ENCODE measurements at regions not wholly inside any gene's neighbourhood (a gene's known extent, or its start where the extent isn't known, plus 50 kb on each side); places are given as distances from the start of the nearest gene placed in this dataset.

DNA sequence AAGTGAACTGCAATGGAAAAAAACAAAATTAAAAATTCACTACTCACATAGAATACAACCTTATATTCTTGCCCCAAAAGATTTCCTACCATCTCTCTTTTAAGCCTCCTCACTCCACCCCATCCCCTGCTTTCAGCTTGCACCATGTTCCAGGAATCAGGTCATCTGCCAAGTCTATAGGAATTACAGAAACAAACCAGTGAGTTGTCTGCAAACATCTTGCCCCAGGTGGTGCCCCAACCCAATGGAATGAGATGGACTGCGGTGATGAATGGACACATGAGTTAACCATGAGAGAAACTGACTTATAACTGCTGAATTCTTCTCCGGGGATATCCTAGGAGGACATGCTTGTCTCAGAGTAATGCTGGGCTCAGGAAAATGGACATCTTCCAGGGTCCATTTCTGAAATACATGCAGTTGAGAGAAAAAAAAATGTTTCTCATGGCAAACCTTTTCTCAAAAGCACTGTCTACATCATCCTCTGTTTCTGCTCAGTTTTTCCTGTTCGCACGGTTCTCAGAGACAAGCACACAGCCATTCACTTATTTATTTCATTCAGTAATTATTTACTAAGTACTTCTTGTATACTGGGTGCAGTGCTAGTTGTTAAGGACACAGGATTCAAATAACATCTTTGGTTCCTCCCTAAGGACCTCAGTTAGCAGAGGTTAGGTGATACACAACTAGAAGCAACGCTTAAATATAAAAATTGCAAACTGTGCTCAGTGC lies 350.0 kb downstream of the RND3 start:
- TF ChIP-seq, protein P1, sequence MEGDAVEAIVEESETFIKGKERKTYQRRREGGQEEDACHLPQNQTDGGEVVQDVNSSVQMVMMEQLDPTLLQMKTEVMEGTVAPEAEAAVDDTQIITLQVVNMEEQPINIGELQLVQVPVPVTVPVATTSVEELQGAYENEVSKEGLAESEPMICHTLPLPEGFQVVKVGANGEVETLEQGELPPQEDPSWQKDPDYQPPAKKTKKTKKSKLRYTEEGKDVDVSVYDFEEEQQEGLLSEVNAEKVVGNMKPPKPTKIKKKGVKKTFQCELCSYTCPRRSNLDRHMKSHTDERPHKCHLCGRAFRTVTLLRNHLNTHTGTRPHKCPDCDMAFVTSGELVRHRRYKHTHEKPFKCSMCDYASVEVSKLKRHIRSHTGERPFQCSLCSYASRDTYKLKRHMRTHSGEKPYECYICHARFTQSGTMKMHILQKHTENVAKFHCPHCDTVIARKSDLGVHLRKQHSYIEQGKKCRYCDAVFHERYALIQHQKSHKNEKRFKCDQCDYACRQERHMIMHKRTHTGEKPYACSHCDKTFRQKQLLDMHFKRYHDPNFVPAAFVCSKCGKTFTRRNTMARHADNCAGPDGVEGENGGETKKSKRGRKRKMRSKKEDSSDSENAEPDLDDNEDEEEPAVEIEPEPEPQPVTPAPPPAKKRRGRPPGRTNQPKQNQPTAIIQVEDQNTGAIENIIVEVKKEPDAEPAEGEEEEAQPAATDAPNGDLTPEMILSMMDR (IDR thresholded peaks at IDR 0.05) = no peak
- TF ChIP-seq POLR2A (IDR thresholded peaks at IDR 0.05) = no peak
